Peyer's patch (tissue), 4 donors: ENCODE measurements at regions not wholly inside any gene's neighbourhood (a gene's known extent, or its start where the extent isn't known, plus 50 kb on each side); places are given as distances from the start of the nearest gene placed in this dataset.

Experiments used
- DNase-seq, 3 donors: peaks; one replicate each; pipeline ENCODE4 v3.0.0-alpha.2; 2017 to 2019
- H3K27ac ChIP-seq, 4 donors: fragments of 200-600 bp; sonication (generic); one replicate each; pipeline ENCODE4 v1.5.1; 2016 to 2019
- H3K27me3 ChIP-seq, 2 donors: fragments of 200-600 bp; sonication (generic); one replicate each; pipeline ENCODE4 v1.5.1; 2019
- H3K36me3 ChIP-seq, 3 donors: fragments of 200-600 bp; sonication (generic); one replicate each; pipeline ENCODE4 v1.5.1; 2016 to 2019
- H3K4me1 ChIP-seq, 4 donors: fragments of 200-600 bp; sonication (generic); one replicate each; pipeline ENCODE4 v1.5.1; 2016 to 2019
- H3K4me3 ChIP-seq, 4 donors: fragments of 200-600 bp; sonication (generic); 1 replicate in 3 of 4; 2 replicates in 1 of 4; pipeline ENCODE4 v1.5.1; 2016 to 2019; ENCODE audit warnings: mild to moderate bottlenecking in 1 of 4
- H3K9me3 ChIP-seq, 4 donors: fragments of 200-600 bp; sonication (generic); one replicate each; pipeline ENCODE4 v1.5.1; 2016 to 2019; ENCODE audit warnings: mild to moderate bottlenecking in 1 of 4
- POLR2A ChIP-seq, 2 donors: fragments of 450-650 bp; IDR thresholded peaks; one replicate each; pipeline ENCODE4 v1.5.1; 2017; ENCODE audit warnings: antibody characterized with exemption in 2 of 2, mild to moderate bottlenecking in 2 of 2, moderate library complexity in 2 of 2
- TF ChIP-seq, protein P1 (sequence below), 6 experiments: fragments of 450-650 bp in 4 of 6; fragments of 200-600 bp in 2 of 6; sonication (generic) in 1 of 6; IDR thresholded peaks; one replicate each; pipeline ENCODE4 v1.5.1; 2017 to 2019; ENCODE audit warnings: antibody characterized with exemption in 6 of 6, mild to moderate bottlenecking in 3 of 6, moderate library complexity in 1 of 6

DNA sequence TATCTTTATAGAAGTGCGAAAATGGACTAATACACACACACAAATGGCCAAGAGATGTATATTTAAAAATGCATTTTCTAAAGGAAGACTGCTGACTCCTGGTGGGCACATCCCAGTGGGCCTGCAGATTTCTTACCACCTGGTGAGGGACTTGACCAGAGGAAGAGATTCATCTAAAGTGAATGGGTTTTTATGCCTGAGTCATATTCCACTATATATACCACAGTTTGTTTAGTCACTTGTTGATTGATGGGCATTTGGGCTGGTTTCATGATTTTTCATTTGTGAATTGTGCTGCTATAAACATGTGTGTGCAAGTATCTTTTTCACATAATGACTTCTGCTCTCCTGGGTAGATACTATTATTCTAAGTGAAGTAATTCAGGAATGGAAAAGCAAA lies 277.3 kb downstream of the SLC16A7 start:
- Histone ChIP-seq H3K27ac (no peak overlapping the region), H3K9me3 (no peaks in the 10 kb centered on the region), H3K4me1 (no peaks in the 10 kb centered on the region), H3K27me3 (no peaks in the 10 kb centered on the region), H3K36me3 (no peaks in the 10 kb centered on the region), H3K4me3 (no peak overlapping the region)
- DNase-seq, result no peak
- TF ChIP-seq, protein P1, sequence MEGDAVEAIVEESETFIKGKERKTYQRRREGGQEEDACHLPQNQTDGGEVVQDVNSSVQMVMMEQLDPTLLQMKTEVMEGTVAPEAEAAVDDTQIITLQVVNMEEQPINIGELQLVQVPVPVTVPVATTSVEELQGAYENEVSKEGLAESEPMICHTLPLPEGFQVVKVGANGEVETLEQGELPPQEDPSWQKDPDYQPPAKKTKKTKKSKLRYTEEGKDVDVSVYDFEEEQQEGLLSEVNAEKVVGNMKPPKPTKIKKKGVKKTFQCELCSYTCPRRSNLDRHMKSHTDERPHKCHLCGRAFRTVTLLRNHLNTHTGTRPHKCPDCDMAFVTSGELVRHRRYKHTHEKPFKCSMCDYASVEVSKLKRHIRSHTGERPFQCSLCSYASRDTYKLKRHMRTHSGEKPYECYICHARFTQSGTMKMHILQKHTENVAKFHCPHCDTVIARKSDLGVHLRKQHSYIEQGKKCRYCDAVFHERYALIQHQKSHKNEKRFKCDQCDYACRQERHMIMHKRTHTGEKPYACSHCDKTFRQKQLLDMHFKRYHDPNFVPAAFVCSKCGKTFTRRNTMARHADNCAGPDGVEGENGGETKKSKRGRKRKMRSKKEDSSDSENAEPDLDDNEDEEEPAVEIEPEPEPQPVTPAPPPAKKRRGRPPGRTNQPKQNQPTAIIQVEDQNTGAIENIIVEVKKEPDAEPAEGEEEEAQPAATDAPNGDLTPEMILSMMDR (IDR thresholded peaks at IDR 0.05), result no peak
- no peak for TF ChIP-seq POLR2A (IDR thresholded peaks at IDR 0.05)

DNA sequence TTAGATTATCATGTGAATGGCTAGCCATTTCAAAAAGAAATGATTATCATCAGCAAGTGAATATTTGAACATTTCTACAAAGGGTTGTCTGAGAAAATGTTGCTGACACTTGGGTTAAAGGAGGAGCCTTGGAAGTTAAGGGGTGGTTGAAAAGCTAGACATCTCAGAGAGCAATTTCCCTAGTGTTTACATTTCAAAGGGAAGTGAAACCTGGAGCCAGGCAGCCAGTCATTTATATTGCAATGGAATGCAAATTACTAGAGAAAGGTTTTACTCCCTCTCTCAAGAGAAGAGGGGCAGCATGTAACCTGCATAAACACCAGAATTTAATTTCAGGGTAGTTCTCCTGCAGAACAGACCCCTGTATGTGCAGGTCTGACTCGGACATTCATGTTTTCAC lies 279.0 kb downstream of the SLC16A7 start:
- no peak for DNase-seq
- no peaks in the 10 kb centered on the region for H3K36me3 ChIP-seq
- no peaks in the 10 kb centered on the region for H3K27me3 ChIP-seq
- H3K4me1 ChIP-seq, result no peaks in the 10 kb centered on the region
- no peak overlapping the region for H3K27ac ChIP-seq
- TF ChIP-seq, protein P1 (IDR thresholded peaks at IDR 0.05), result no peak
- TF ChIP-seq POLR2A (IDR thresholded peaks at IDR 0.05), result no peak
- no peak overlapping the region for H3K4me3 ChIP-seq
- H3K9me3 ChIP-seq, result no peaks in the 10 kb centered on the region

DNA sequence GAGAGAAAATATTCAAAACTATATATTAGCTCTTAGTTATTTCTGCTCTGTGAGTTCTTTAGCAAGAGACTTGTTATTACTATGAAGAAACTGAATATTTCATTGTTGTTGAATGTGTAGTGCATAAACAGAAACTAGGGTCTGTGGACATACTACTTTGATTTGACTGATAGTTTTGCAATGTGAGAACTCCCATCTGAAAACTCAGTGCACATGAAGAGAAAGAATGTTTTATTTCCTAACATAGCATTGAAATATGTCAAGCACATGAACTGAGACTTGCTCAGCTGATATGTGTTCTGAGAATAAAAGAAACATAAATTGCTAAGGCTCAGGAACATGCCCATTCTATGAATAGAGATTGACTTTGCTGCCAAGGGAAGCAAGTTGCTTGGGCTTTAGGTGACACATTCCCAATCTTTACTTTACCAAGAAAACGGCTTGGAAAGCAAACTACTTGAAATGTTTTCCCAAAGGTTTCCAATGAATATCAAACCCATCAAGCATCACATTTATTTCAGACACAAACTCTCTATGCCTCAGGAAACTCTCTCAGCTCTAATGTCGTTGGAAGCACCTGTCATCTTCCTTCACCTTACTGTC lies 290.4 kb downstream of the SLC16A7 start:
- Histone ChIP-seq H3K9me3 (no peaks in the 10 kb centered on the region), H3K27ac (no peak overlapping the region), H3K27me3 (no peaks in the 10 kb centered on the region), H3K36me3 (no peaks in the 10 kb centered on the region), H3K4me3 (no peak overlapping the region), H3K4me1 (no peaks in the 10 kb centered on the region)
- no peak for TF ChIP-seq POLR2A (IDR thresholded peaks at IDR 0.05)
- TF ChIP-seq, protein P1 (IDR thresholded peaks at IDR 0.05), result no peak
- DNase-seq, result no peak

DNA sequence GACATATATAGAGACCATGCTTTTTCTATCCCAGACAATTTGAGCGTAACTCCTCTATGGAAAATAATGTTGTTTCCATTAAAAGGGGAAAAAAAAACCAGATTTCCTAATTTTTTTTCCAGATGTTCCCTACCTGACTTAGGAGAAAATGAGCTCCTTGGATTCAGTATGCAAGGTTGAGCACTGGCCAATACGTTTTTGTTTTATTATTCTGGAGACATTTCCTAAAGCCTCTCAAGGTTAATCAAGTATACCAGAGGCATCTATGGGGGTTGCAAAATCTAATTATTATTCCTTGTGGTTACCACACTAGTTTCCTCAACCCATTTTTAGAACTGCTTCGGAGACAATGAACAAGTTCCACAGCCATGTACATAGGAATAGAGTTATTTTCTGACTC lies 291.3 kb downstream of the SLC16A7 start:
- H3K9me3 ChIP-seq, result no peaks in the 10 kb centered on the region
- TF ChIP-seq, protein P1 (IDR thresholded peaks at IDR 0.05), result no peak
- no peak for TF ChIP-seq POLR2A (IDR thresholded peaks at IDR 0.05)
- H3K27me3 ChIP-seq, result no peaks in the 10 kb centered on the region
- H3K36me3 ChIP-seq, result no peaks in the 10 kb centered on the region
- H3K4me3 ChIP-seq, result no peak overlapping the region
- no peaks in the 10 kb centered on the region for H3K4me1 ChIP-seq
- no peak overlapping the region for H3K27ac ChIP-seq
- no peak for DNase-seq

DNA sequence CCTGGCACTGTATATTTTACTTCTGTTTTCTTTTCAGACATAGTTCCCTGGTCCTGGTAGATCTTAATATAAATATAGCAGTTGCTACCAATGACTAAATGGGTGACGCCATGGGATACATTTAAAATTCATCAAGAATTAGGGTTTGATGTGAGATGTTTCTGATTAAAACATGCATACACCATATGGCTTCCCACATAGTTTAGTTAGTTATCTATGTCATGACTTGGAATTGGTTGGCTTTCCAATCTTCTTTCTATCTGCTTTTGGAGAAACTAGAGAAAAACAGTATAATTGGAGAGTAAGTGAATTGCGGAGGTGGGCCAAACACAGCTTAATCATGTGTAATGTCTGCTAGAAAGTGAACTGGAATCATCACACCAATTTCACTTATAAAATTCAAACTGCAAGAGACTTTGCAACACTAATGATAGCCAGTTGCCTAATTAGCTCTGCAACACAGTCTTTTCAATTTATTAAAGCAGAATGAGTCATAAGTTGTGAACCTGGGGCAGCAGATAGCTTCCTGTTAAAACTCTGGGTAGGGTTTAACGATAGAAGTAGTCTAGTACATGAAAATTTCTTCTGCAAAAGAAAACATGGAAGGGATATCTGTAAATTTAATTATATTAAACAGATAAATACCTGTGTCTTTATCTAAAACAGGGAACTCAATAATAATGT lies 295.2 kb downstream of the SLC16A7 start:
- DNase-seq, result no peak
- no peaks in the 10 kb centered on the region for H3K9me3 ChIP-seq
- no peak overlapping the region for H3K4me3 ChIP-seq
- no peaks in the 10 kb centered on the region for H3K4me1 ChIP-seq
- no peak overlapping the region for H3K27ac ChIP-seq
- no peaks in the 10 kb centered on the region for H3K27me3 ChIP-seq
- TF ChIP-seq, protein P1 (IDR thresholded peaks at IDR 0.05), result no peak
- no peak for TF ChIP-seq POLR2A (IDR thresholded peaks at IDR 0.05)
- H3K36me3 ChIP-seq, result no peaks in the 10 kb centered on the region
